Panc1 (cell line): ENCODE measurements at regions not wholly inside any gene's neighbourhood (a gene's known extent, or its start where the extent isn't known, plus 50 kb on each side); places are given as distances from the start of the nearest gene placed in this dataset.

Experiments
- ATAC-seq: fragments of 200-7000 bp; cut with Tn5 transposase; 2 replicates; pipeline ENCODE4 v1.9.1; 2020; ENCODE audit warnings: mild to moderate bottlenecking, moderate library complexity
- BruUV-seq: library from RNA; stranded (reverse); fragments of 400-500 nt; replicated peaks from 2 replicates; lab custom pipeline; 2021; lab: Mats Ljungman, UMichigan
- CTCF ChIA-PET: fragments of 300-600 bp; sonication (Branson Sonifier 250); formaldehyde crosslinking; loops from one replicate; lab custom pipeline; 2022; ENCODE audit warnings: antibody characterized with exemption; lab: Charles Lee
- POLR2A ChIA-PET: fragments of 300-600 bp; sonication (Branson Sonifier 250); formaldehyde crosslinking; loops from one replicate; lab custom pipeline; 2022; ENCODE audit warnings: antibody characterized with exemption; lab: Charles Lee
- DNase-seq: peaks from one replicate; pipeline ENCODE4 v3.0.0-alpha.2; 2010; ENCODE audit warnings: low read depth, low spot score
- H3K27ac ChIP-seq: 2 replicates; pipeline ENCODE4 v1.5.1; 2011; ENCODE audit warnings: mild to moderate bottlenecking, low read length, inconsistent platforms
- H3K27me3 ChIP-seq: fragments of 200-500 bp; sonication (Bioruptor generic); 2 replicates; pipeline ENCODE4 v1.6.0; 2014; ENCODE audit warnings: low read length, inconsistent platforms; ENCODE audit not compliant: control insufficient read depth, insufficient read depth
- H3K36me3 ChIP-seq: fragments of 200-500 bp; sonication (Bioruptor generic); 2 replicates; pipeline ENCODE4 v1.5.1; 2014; ENCODE audit warnings: inconsistent platforms, mild to moderate bottlenecking, low read length, moderate library complexity; ENCODE audit not compliant: control insufficient read depth, insufficient read depth
- H3K4me1 ChIP-seq: 2 replicates; pipeline ENCODE4 v1.5.1; 2011; ENCODE audit warnings: inconsistent platforms, mild to moderate bottlenecking, low read length, moderate library complexity; ENCODE audit not compliant: control insufficient read depth, insufficient read depth
- H3K4me3 ChIP-seq, 2 experiments: 2 replicates each; pipeline ENCODE4 v1.5.1; 2011 to 2012; ENCODE audit warnings: low read depth in 2 of 2, low read length in 2 of 2, mild to moderate bottlenecking in 2 of 2, inconsistent platforms in 1 of 2, moderate library complexity in 1 of 2
- H3K9me3 ChIP-seq: fragments of 200-500 bp; sonication (Bioruptor generic); 2 replicates; pipeline ENCODE4 v1.5.1; 2014; ENCODE audit warnings: low read depth, mild to moderate bottlenecking, inconsistent platforms, low read length, moderate library complexity; ENCODE audit not compliant: control insufficient read depth, insufficient read depth
- CTCF ChIP-seq: fragments of 450-650 bp; IDR thresholded peaks from 2 replicates; pipeline ENCODE4 v1.5.1; 2017; ENCODE audit warnings: mild to moderate bottlenecking
- POLR2AphosphoS5 ChIP-seq: IDR thresholded peaks from 2 replicates; pipeline ENCODE4 v1.6.1; 2012; ENCODE audit warnings: mild to moderate bottlenecking, low read depth, low read length, moderate library complexity
- REST ChIP-seq, 2 experiments: IDR thresholded peaks; 2 replicates each; pipeline ENCODE4 v1.6.1; 2011 to 2012; ENCODE audit warnings: low read depth in 2 of 2, control low read depth in 1 of 2, low read length in 1 of 2, mild to moderate bottlenecking in 1 of 2, moderate library complexity in 1 of 2; ENCODE audit not compliant: insufficient read depth in 1 of 2
- SIN3A ChIP-seq: IDR thresholded peaks from 2 replicates; pipeline ENCODE4 v1.6.1; 2012; ENCODE audit warnings: low read depth, mild to moderate bottlenecking, low read length, moderate library complexity, borderline replicate concordance; ENCODE audit not compliant: insufficient read depth
- TCF7L2 ChIP-seq: IDR thresholded peaks from 2 replicates; pipeline ENCODE4 v1.6.1; 2011; ENCODE audit warnings: mild to moderate bottlenecking, low read depth, low read length, inconsistent platforms
- in situ Hi-C: cut with HindIII; loops from 2 replicates; pipeline ENCODE4 v1.10.0; 2016; ENCODE audit warnings: low sequenced_read_pairs, low pct_unique_long_range_greater_than_20kb
- intact Hi-C: fragments of 100-400 bp; cut with micrococcal nuclease; formaldehyde crosslinking; loops from one replicate; pipeline ENCODE4 v1.10.0; 2022; ENCODE audit not compliant: unreplicated experiment

- intact Hi-C loops (no loop called here), in situ Hi-C loops (no loop called here)
- ChIA-PET POLR2A (no interaction called here), CTCF (no interaction called here)
- Histone ChIP-seq H3K36me3 (no peaks in the 10 kb centered on the region), H3K4me1 (no peaks in the 10 kb centered on the region), H3K4me3 (no peak overlapping the region), H3K27me3 (no peaks in the 10 kb centered on the region), H3K9me3 (no peaks in the 10 kb centered on the region; the same call in 1 of the 2 replicates), H3K27ac (no peak overlapping the region)
- BruUV-seq: no TSS peak
- ATAC-seq: no peak
- DNase-seq: no peak
- no peak for TF ChIP-seq REST (IDR thresholded peaks at IDR 0.05; ENCODE audit: insufficient read depth in 1 of 2, low read depth in 2 of 2, low read length in 1 of 2)
- TF ChIP-seq CTCF: no peak
- TF ChIP-seq POLR2AphosphoS5: no peak
- no peak for TF ChIP-seq SIN3A
- TF ChIP-seq TCF7L2: no peak
Observed at GRCh38 chr2:7225848-7226247, 308.6 kb downstream of the RNF144A start.

- BruUV-seq: no TSS peak
- H3K4me3 ChIP-seq: no peak overlapping the region
- no peaks in the 10 kb centered on the region for H3K4me1 ChIP-seq
- no peak for DNase-seq
- ATAC-seq: no peak
- H3K27ac ChIP-seq: no peak overlapping the region
- in situ Hi-C loops: no loop called here
- no peaks in the 10 kb centered on the region; the same call in 1 of the 2 replicates for H3K9me3 ChIP-seq
- H3K27me3 ChIP-seq: no peaks in the 10 kb centered on the region
- intact Hi-C loops: no loop called here
- CTCF ChIA-PET: no interaction called here
- H3K36me3 ChIP-seq: no peaks in the 10 kb centered on the region
- TF ChIP-seq SIN3A (no peak), POLR2AphosphoS5 (no peak), REST (IDR thresholded peaks at IDR 0.05; ENCODE audit: insufficient read depth in 1 of 2, low read depth in 2 of 2, low read length in 1 of 2) (no peak), TCF7L2 (no peak), CTCF (no peak)
- POLR2A ChIA-PET: no interaction called here
Observed at GRCh38 chr2:7226501-7226900, 309.3 kb downstream of the RNF144A start.
